PC-3 (cell line): ENCODE measurements at regions not wholly inside any gene's neighbourhood (a gene's known extent, or its start where the extent isn't known, plus 50 kb on each side); places are given as distances from the start of the nearest gene placed in this dataset.

Source experiments
- ATAC-seq: fragments of 200-7000 bp; cut with Tn5 transposase; 2 replicates; pipeline ENCODE4 v1.9.1; 2020; ENCODE audit warnings: mild to moderate bottlenecking, moderate library complexity
- BruUV-seq: library from RNA; stranded (reverse); fragments of 400-500 nt; replicated peaks from 2 replicates; lab custom pipeline; 2021; lab: Mats Ljungman, UMichigan
- CTCF ChIA-PET: fragments of 300-600 bp; sonication (Branson Sonifier 250); formaldehyde crosslinking; loops from one replicate; lab custom pipeline; 2022; ENCODE audit warnings: antibody characterized with exemption; lab: Charles Lee
- POLR2A ChIA-PET: fragments of 300-600 bp; sonication (Branson Sonifier 250); formaldehyde crosslinking; loops from one replicate; lab custom pipeline; 2022; ENCODE audit warnings: antibody characterized with exemption; ENCODE audit not compliant: unreplicated experiment; lab: Charles Lee
- DNase-seq: peaks from one replicate; pipeline ENCODE4 v3.0.0-alpha.2; 2015
- H2AFZ ChIP-seq: fragments of 300-600 bp; sonication (generic); 2 replicates; pipeline ENCODE4 v1.6.0; 2016; ENCODE audit warnings: antibody characterized with exemption, low read length
- H3F3A ChIP-seq: fragments of 300-600 bp; sonication (generic); one replicate; pipeline ENCODE4 v1.6.0; 2017; ENCODE audit warnings: antibody characterized with exemption, low read length, control low read depth, mild to moderate bottlenecking; ENCODE audit not compliant: unreplicated experiment
- H3K27ac ChIP-seq: fragments of 300-600 bp; sonication (generic); 2 replicates; pipeline ENCODE4 v1.5.1; 2016; ENCODE audit warnings: mild to moderate bottlenecking, low read length
- H3K27me3 ChIP-seq: fragments of 300-600 bp; sonication (generic); 2 replicates; pipeline ENCODE4 v1.6.1; 2016; ENCODE audit warnings: low read length, mixed read lengths
- H3K36me3 ChIP-seq: fragments of 300-600 bp; sonication (generic); 2 replicates; pipeline ENCODE4 v1.6.1; 2016; ENCODE audit warnings: low read depth, mixed run types, low read length, mixed read lengths
- H3K4me1 ChIP-seq: fragments of 300-600 bp; sonication (generic); 2 replicates; pipeline ENCODE4 v1.5.1; 2016; ENCODE audit warnings: low read length; ENCODE audit not compliant: insufficient read depth
- H3K4me2 ChIP-seq: fragments of 300-600 bp; sonication (generic); 2 replicates; pipeline ENCODE4 v1.6.0; 2016; ENCODE audit warnings: low read length
- H3K4me3 ChIP-seq: fragments of 300-600 bp; sonication (generic); 2 replicates; pipeline ENCODE4 v1.5.1; 2016; ENCODE audit warnings: mild to moderate bottlenecking, low read length, mixed read lengths
- H3K79me2 ChIP-seq: fragments of 300-600 bp; sonication (generic); 2 replicates; pipeline ENCODE4 v1.6.1; 2017; ENCODE audit warnings: low read length, mixed read lengths
- H3K9ac ChIP-seq: fragments of 300-600 bp; sonication (generic); 2 replicates; pipeline ENCODE4 v1.6.0; 2016; ENCODE audit warnings: mild to moderate bottlenecking, low read length
- H3K9me2 ChIP-seq: fragments of 300-600 bp; sonication (generic); replicated peaks from 2 replicates; pipeline ENCODE4 v1.6.1; 2016; ENCODE audit warnings: mixed run types, low read length, mixed read lengths
- H3K9me3 ChIP-seq: fragments of 300-600 bp; sonication (generic); 2 replicates; pipeline ENCODE4 v1.6.1; 2016; ENCODE audit warnings: low read length, mixed read lengths
- H4K20me1 ChIP-seq: fragments of 300-600 bp; sonication (generic); 2 replicates; pipeline ENCODE4 v1.6.1; 2016; ENCODE audit warnings: low read length, mixed read lengths
- EZH2 ChIP-seq: fragments of 300-600 bp; sonication (generic); IDR thresholded peaks from one replicate; pipeline ENCODE4 v1.6.1; 2017; ENCODE audit warnings: antibody characterized with exemption, mild to moderate bottlenecking, low read length; ENCODE audit not compliant: unreplicated experiment
- EZH2phosphoT487 ChIP-seq: fragments of 300-600 bp; sonication (generic); IDR thresholded peaks from 2 replicates; pipeline ENCODE4 v1.6.1; 2018; ENCODE audit warnings: mild to moderate bottlenecking, antibody characterized with exemption, low read length, borderline replicate concordance
- intact Hi-C: fragments of 100-400 bp; cut with micrococcal nuclease; formaldehyde crosslinking; loops from 2 replicates; pipeline ENCODE4 v1.9.0; 2023
- TF ChIP-seq, protein P1 (sequence below): fragments of 300-600 bp; sonication (generic); conservative IDR thresholded peaks from 2 replicates; pipeline ENCODE4 v1.5.1; 2017; ENCODE audit warnings: antibody characterized with exemption, low read depth, mild to moderate bottlenecking, low read length

DNA sequence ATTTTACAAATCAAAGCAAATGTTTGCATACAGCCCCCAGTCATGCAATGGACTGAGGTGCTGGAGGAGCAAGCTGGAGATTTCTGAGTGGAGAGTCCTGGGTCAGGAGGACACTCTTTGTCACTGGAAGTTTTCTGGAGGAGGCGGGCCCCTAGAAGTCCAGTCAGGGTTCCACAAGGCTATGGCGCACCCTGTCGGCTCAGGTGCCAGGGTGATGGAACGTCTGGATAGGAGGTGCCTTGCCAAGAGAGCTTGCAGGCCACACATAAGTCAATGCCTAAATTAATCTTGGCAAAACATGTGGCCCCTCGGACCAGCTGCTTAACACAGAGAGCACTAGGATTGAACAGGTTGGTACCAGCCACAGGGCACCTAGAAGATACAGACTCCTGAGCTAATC lies 174.7 kb upstream of the CADM1 start:
- TF ChIP-seq, protein P1, sequence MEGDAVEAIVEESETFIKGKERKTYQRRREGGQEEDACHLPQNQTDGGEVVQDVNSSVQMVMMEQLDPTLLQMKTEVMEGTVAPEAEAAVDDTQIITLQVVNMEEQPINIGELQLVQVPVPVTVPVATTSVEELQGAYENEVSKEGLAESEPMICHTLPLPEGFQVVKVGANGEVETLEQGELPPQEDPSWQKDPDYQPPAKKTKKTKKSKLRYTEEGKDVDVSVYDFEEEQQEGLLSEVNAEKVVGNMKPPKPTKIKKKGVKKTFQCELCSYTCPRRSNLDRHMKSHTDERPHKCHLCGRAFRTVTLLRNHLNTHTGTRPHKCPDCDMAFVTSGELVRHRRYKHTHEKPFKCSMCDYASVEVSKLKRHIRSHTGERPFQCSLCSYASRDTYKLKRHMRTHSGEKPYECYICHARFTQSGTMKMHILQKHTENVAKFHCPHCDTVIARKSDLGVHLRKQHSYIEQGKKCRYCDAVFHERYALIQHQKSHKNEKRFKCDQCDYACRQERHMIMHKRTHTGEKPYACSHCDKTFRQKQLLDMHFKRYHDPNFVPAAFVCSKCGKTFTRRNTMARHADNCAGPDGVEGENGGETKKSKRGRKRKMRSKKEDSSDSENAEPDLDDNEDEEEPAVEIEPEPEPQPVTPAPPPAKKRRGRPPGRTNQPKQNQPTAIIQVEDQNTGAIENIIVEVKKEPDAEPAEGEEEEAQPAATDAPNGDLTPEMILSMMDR = no peak
- no peak for TF ChIP-seq EZH2phosphoT487
- no peak for TF ChIP-seq EZH2
- Histone ChIP-seq H3K9me2 (no peaks in the 10 kb centered on the region), H3K27ac (no peak overlapping the region), H3K36me3 (no peaks in the 10 kb centered on the region), H2AFZ (no peak overlapping the region), H3K4me1 (no peaks in the 10 kb centered on the region), H3K4me3 (no peak overlapping the region), H3K79me2 (no peaks in the 10 kb centered on the region), H3F3A (no peaks in the 10 kb centered on the region), H3K9ac (no peak overlapping the region), H3K4me2 (no peak overlapping the region), H4K20me1 (no peaks in the 10 kb centered on the region), H3K27me3 (no peaks in the 10 kb centered on the region), H3K9me3 (peaks cover 13% of the 10 kb centered on the region; the same call in 1 of the 2 replicates)
- no peak for ATAC-seq
- no TSS peak for BruUV-seq
- ChIA-PET CTCF (no interaction called here), POLR2A (no interaction called here)
- intact Hi-C loops = no loop called here
- DNase-seq = no peak

DNA sequence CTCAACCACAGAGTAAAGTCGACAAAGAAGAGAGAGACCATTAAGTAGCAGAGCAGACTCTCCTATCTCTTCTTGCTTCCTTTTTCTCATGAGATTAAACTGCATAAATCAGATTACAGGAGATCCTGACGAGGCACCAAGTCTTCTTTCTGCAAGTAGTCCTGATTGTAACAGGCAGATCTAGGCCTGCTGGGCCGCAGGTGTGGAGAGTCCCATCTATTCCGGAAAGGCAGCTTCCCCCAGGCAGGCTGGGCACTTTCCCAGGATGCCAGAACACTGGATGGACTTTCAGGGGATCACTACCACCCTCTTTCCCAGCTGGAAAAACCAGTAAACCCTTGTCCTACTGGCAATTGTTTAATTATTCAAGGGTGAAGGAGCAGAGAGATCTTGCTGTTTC lies 173.0 kb upstream of the CADM1 start:
- no peaks in the 10 kb centered on the region for H3K27me3 ChIP-seq
- H3F3A ChIP-seq = no peaks in the 10 kb centered on the region
- H3K79me2 ChIP-seq = no peaks in the 10 kb centered on the region
- H3K9me3 ChIP-seq = peaks cover 13% of the 10 kb centered on the region; the same call in 1 of the 2 replicates
- ChIA-PET CTCF (no interaction called here), POLR2A (no interaction called here)
- no peak for DNase-seq
- H3K36me3 ChIP-seq = no peaks in the 10 kb centered on the region
- no peaks in the 10 kb centered on the region for H4K20me1 ChIP-seq
- H2AFZ ChIP-seq = no peak overlapping the region
- no peak overlapping the region for H3K9ac ChIP-seq
- H3K27ac ChIP-seq = no peak overlapping the region
- H3K4me2 ChIP-seq = no peak overlapping the region
- no TSS peak for BruUV-seq
- TF ChIP-seq EZH2phosphoT487 = no peak
- TF ChIP-seq, protein P1 = no peak
- no peaks in the 10 kb centered on the region for H3K9me2 ChIP-seq
- H3K4me3 ChIP-seq = no peak overlapping the region
- H3K4me1 ChIP-seq = no peaks in the 10 kb centered on the region
- intact Hi-C loops = no loop called here
- ATAC-seq = no peak

DNA sequence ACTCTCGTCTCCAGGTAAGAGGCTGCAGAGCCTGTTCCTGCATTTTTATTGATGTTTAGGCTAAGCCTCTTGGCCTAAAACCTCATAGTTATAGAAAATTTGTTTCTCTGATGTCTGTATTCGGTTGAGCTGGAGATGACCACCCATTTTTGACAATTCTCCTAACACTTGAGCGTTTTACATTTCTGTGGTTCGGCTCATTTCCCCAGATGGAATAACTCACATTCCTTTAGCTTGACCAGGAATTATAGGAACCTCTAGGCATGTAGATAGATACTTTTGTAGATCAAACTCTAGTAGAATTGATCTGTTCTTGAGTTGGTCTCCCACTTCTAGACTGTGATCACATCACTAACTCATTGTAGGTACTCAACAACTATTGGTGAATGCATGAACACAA lies 172.6 kb upstream of the CADM1 start:
- H3K36me3 ChIP-seq = no peaks in the 10 kb centered on the region
- H3K27me3 ChIP-seq = no peaks in the 10 kb centered on the region
- no peak overlapping the region for H3K27ac ChIP-seq
- ATAC-seq (no peak), DNase-seq (no peak)
- H3K9me3 ChIP-seq = peaks cover 13% of the 10 kb centered on the region; the same call in 1 of the 2 replicates
- H3K4me3 ChIP-seq = no peak overlapping the region
- intact Hi-C loops = no loop called here
- CTCF ChIA-PET = no interaction called here
- no peaks in the 10 kb centered on the region for H4K20me1 ChIP-seq
- H3K9me2 ChIP-seq = no peaks in the 10 kb centered on the region
- H3K4me2 ChIP-seq = no peak overlapping the region
- no peaks in the 10 kb centered on the region for H3K79me2 ChIP-seq
- no peaks in the 10 kb centered on the region for H3F3A ChIP-seq
- no peak for TF ChIP-seq EZH2
- TF ChIP-seq EZH2phosphoT487 = no peak
- TF ChIP-seq, protein P1 = no peak
- H2AFZ ChIP-seq = no peak overlapping the region
- no TSS peak for BruUV-seq
- H3K4me1 ChIP-seq = no peaks in the 10 kb centered on the region
- POLR2A ChIA-PET = no interaction called here
- no peak overlapping the region for H3K9ac ChIP-seq
